Neural cell (in vitro differentiated cells): ENCODE measurements at regions not wholly inside any gene's neighbourhood (a gene's known extent, or its start where the extent isn't known, plus 50 kb on each side); places are given as distances from the start of the nearest gene placed in this dataset.

ENCODE experiments used
- CTCF ChIP-seq: fragments of 450-650 bp; IDR thresholded peaks from 2 replicates; pipeline ENCODE4 v1.5.1; 2014; ENCODE audit warnings: antibody characterized with exemption, mild to moderate bottlenecking, moderate library complexity; ENCODE audit not compliant: poor library complexity, severe bottlenecking
- EP300 ChIP-seq: fragments of 450-650 bp; conservative IDR thresholded peaks from 2 replicates; pipeline ENCODE4 v1.6.1; 2014; ENCODE audit warnings: antibody characterized with exemption, mild to moderate bottlenecking, moderate library complexity; ENCODE audit not compliant: poor library complexity, severe bottlenecking
- EZH2 ChIP-seq: fragments of 200-600, 300-800 bp; shearing (Covaris generic), sonication (generic); IDR thresholded peaks from 2 replicates; pipeline ENCODE4 v1.6.1; 2014; ENCODE audit warnings: antibody characterized with exemption, low read length, borderline replicate concordance, mild to moderate bottlenecking; ENCODE audit not compliant: insufficient read depth, poor library complexity, severe bottlenecking
- POLR2AphosphoS5 ChIP-seq: IDR thresholded peaks from 2 replicates; pipeline ENCODE4 v1.6.1; 2012

DNA sequence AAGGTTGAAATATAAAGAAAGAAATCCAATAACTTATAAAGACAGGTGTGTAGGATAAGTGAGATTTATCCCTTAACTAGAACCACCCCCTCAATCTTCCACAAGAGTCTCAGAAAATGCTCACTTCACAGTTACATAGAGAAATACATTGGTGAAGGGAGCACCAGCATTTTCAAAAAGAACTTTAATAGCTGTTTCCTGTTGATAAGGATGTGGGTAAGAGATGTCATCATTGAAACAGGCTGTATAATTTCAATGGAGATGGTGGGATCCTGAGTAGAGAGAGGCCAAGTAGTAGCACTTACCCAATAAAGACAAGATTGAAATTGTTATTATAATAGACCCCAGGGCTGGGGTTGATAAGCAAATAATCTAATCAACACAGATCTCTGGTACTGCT lies 162.2 kb upstream of the TACR1 start:
- TF ChIP-seq POLR2AphosphoS5, result no peak
- no peak for TF ChIP-seq CTCF
- TF ChIP-seq EZH2, result no peak
- TF ChIP-seq EP300, result no peak
